Naive thymus-derived CD4-positive, alpha-beta T cell (primary cell): ENCODE measurements at regions not wholly inside any gene's neighbourhood (a gene's known extent, or its start where the extent isn't known, plus 50 kb on each side); places are given as distances from the start of the nearest gene placed in this dataset.

Experiments used
- ATAC-seq: fragments of 150-1000 bp; cut with Tn5 transposase; 2 replicates; pipeline ENCODE4 v1.10.0; 2021; ENCODE audit warnings: mild to moderate bottlenecking, moderate library complexity
- CTCF ChIA-PET: fragments of 350-600 bp; sonication (Branson Sonifier 250); formaldehyde crosslinking; loops from one replicate; lab custom pipeline; 2021; ENCODE audit warnings: antibody characterized with exemption; lab: Charles Lee
- POLR2A ChIA-PET: fragments of 350-600 bp; sonication (Branson Sonifier 250); formaldehyde crosslinking; loops from one replicate; lab custom pipeline; 2021; ENCODE audit warnings: antibody characterized with exemption, inconsistent platforms; lab: Charles Lee
- DNase-seq, 9 donors: peaks; one replicate each; pipeline versions ENCODE4 v3.0.0 to v3.0.0-alpha.2; 2020 to 2022; ENCODE audit warnings: mixed read lengths in 1 of 9
- H3K27ac ChIP-seq: one replicate; pipeline ENCODE4 v1.7.0; 2013; ENCODE audit warnings: mild to moderate bottlenecking, low read depth, low read length, moderate library complexity
- H3K27me3 ChIP-seq, 2 donors: one replicate each; pipeline ENCODE4 v1.7.0; 2013; ENCODE audit warnings: low read length in 2 of 2, mild to moderate bottlenecking in 2 of 2, moderate library complexity in 2 of 2; ENCODE audit not compliant: control insufficient read depth in 2 of 2, insufficient read depth in 2 of 2
- H3K36me3 ChIP-seq, 3 experiments: 1 replicate in 2 of 3; 2 replicates in 1 of 3; pipeline ENCODE4 v1.7.0; 2013; ENCODE audit warnings: low read length in 3 of 3, mild to moderate bottlenecking in 3 of 3, moderate library complexity in 1 of 3; ENCODE audit not compliant: insufficient read depth in 3 of 3, control insufficient read depth in 2 of 3
- H3K4me1 ChIP-seq, 2 donors: one replicate each; pipeline ENCODE4 v1.7.0; 2013; ENCODE audit warnings: low read length in 2 of 2, mild to moderate bottlenecking in 2 of 2, moderate library complexity in 1 of 2; ENCODE audit not compliant: control insufficient read depth in 2 of 2, insufficient read depth in 2 of 2
- H3K4me3 ChIP-seq: 2 replicates; pipeline ENCODE4 v1.7.0; 2013; ENCODE audit warnings: mild to moderate bottlenecking, low read length
- H3K9me3 ChIP-seq, 3 experiments: 1 replicate in 2 of 3; 2 replicates in 1 of 3; pipeline ENCODE4 v1.7.0; 2013; ENCODE audit warnings: low read length in 3 of 3; ENCODE audit not compliant: control insufficient read depth in 2 of 3
- H3K27ac Mint-ChIP-seq, 9 donors: one replicate each; pipeline ENCODE4 v1.8.0; 2020 to 2022; ENCODE audit warnings: mixed read lengths in 9 of 9, mild to moderate bottlenecking in 8 of 9, moderate library complexity in 5 of 9, inconsistent platforms in 2 of 9
- H3K27me3 Mint-ChIP-seq, 5 donors: one replicate each; pipeline ENCODE4 v1.8.0; 2021 to 2022; ENCODE audit warnings: mixed read lengths in 5 of 5, mild to moderate bottlenecking in 1 of 5
- H3K36me3 Mint-ChIP-seq, 5 donors: one replicate each; pipeline ENCODE4 v1.8.0; 2020 to 2022; ENCODE audit warnings: mixed read lengths in 5 of 5, mild to moderate bottlenecking in 3 of 5, inconsistent platforms in 1 of 5
- H3K4me1 Mint-ChIP-seq, 7 donors: one replicate each; pipeline ENCODE4 v1.8.0; 2020 to 2022; ENCODE audit warnings: mixed read lengths in 7 of 7, mild to moderate bottlenecking in 3 of 7, inconsistent platforms in 1 of 7
- H3K4me3 Mint-ChIP-seq, 10 donors: one replicate each; pipeline ENCODE4 v1.8.0; 2020 to 2022; ENCODE audit warnings: mild to moderate bottlenecking in 10 of 10, mixed read lengths in 10 of 10, moderate library complexity in 6 of 10, inconsistent platforms in 2 of 10
- H3K9me3 Mint-ChIP-seq, 11 donors: one replicate each; pipeline ENCODE4 v1.8.0; 2020 to 2022; ENCODE audit warnings: mixed read lengths in 11 of 11, mild to moderate bottlenecking in 4 of 11, inconsistent platforms in 1 of 11, moderate library complexity in 1 of 11
- intact Hi-C, 2 donors: fragments of 100-400 bp; cut with micrococcal nuclease; formaldehyde crosslinking; loops; one replicate each; pipeline ENCODE4 v1.15.1; 2023

- Mint-ChIP-seq H3K4me3 (no peak overlapping the region), H3K4me1 (no peaks in the 10 kb centered on the region), H3K9me3 (peaks cover 0 to 4% (median 2%) of the 10 kb centered on the region in 11 donors), H3K27me3 (peaks cover 0 to 1% (median 0%) of the 10 kb centered on the region in 5 donors), H3K36me3 (peaks cover 0 to 6% (median 3%) of the 10 kb centered on the region in 5 donors), H3K27ac (no peak overlapping the region)
- Histone ChIP-seq H3K36me3 (no peaks in the 10 kb centered on the region), H3K9me3 (no peaks in the 10 kb centered on the region), H3K4me3 (no peak overlapping the region), H3K27me3 (no peaks in the 10 kb centered on the region), H3K4me1 (no peaks in the 10 kb centered on the region), H3K27ac (no peak overlapping the region)
- CTCF ChIA-PET, result no interaction called here
- POLR2A ChIA-PET, result interaction anchor here (0.6 to 0.7 kb wide), 2 partner anchors 56 to 1345 kb away, joined by 3 read pairs; no protein-coding TSS in a partner anchor
- intact Hi-C loops, result no loop called here
- ATAC-seq (no peak), DNase-seq (no peak)
Measured at GRCh38 chr6:45727819-45728449, 287.7 kb downstream of the CLIC5 start.

- peaks cover 0 to 5% (median 0%) of the 10 kb centered on the region in 5 donors for H3K27me3 Mint-ChIP-seq
- no peak overlapping the region for H3K4me3 Mint-ChIP-seq
- Histone ChIP-seq H3K4me3 (no peak overlapping the region), H3K27ac (no peak overlapping the region), H3K9me3 (no peaks in the 10 kb centered on the region), H3K36me3 (no peaks in the 10 kb centered on the region), H3K27me3 (no peaks in the 10 kb centered on the region), H3K4me1 (no peaks in the 10 kb centered on the region)
- H3K27ac Mint-ChIP-seq, result no peak overlapping the region
- ChIA-PET CTCF (no interaction called here), POLR2A (interaction anchor here (0.6 to 0.7 kb wide), 2 partner anchors 57 to 1344 kb away, joined by 3 read pairs; no protein-coding TSS in a partner anchor)
- H3K36me3 Mint-ChIP-seq, result peaks cover 0 to 8% (median 6%) of the 10 kb centered on the region in 5 donors
- ATAC-seq, result no peak
- intact Hi-C loops, result no loop called here
- DNase-seq, result no peak
- H3K4me1 Mint-ChIP-seq, result no peaks in the 10 kb centered on the region
- peaks cover 0 to 8% (median 5%) of the 10 kb centered on the region in 11 donors for H3K9me3 Mint-ChIP-seq
Measured at GRCh38 chr6:45727228-45727627, 288.4 kb downstream of the CLIC5 start.

GRCh38 chr6:45726444-45726843 is 289.2 kb downstream of the CLIC5 start:
- peak overlapping the region in 1 of 10 donors; percentile 8 for H3K4me3 Mint-ChIP-seq
- ChIA-PET CTCF (no interaction called here), POLR2A (no interaction called here)

GRCh38 chr6:45724511-45724910 is 291.1 kb downstream of the CLIC5 start:
- H3K4me3 Mint-ChIP-seq, result no peak overlapping the region
- no peak overlapping the region for H3K27ac Mint-ChIP-seq
- DNase-seq, result no peak
- peaks cover 0 to 8% (median 5%) of the 10 kb centered on the region in 11 donors for H3K9me3 Mint-ChIP-seq
- no peaks in the 10 kb centered on the region for H3K27me3 ChIP-seq
- CTCF ChIA-PET, result interaction anchor here (1.6 kb wide), 1 partner anchor 10 kb away, joined by 5 read pairs; no protein-coding TSS in a partner anchor
- H3K4me1 Mint-ChIP-seq, result no peaks in the 10 kb centered on the region
- no peaks in the 10 kb centered on the region for H3K9me3 ChIP-seq
- H3K27me3 Mint-ChIP-seq, result peaks cover 0 to 5% (median 0%) of the 10 kb centered on the region in 5 donors
- no peaks in the 10 kb centered on the region for H3K4me1 ChIP-seq
- intact Hi-C loops, result no loop called here
- no peak overlapping the region for H3K4me3 ChIP-seq
- H3K27ac ChIP-seq, result no peak overlapping the region
- POLR2A ChIA-PET, result no interaction called here
- H3K36me3 Mint-ChIP-seq, result peaks cover 0 to 8% (median 6%) of the 10 kb centered on the region in 5 donors
- no peak for ATAC-seq
- no peaks in the 10 kb centered on the region for H3K36me3 ChIP-seq

More at GRCh38 chr6:45726444-45726843, 289.2 kb downstream of the CLIC5 start:
- Histone ChIP-seq H3K4me1 (no peaks in the 10 kb centered on the region), H3K36me3 (no peaks in the 10 kb centered on the region), H3K27ac (no peak overlapping the region), H3K9me3 (no peaks in the 10 kb centered on the region), H3K27me3 (no peaks in the 10 kb centered on the region), H3K4me3 (no peak overlapping the region)
- Mint-ChIP-seq H3K4me1 (no peaks in the 10 kb centered on the region), H3K27me3 (peaks cover 0 to 5% (median 0%) of the 10 kb centered on the region in 5 donors), H3K36me3 (peaks cover 0 to 8% (median 6%) of the 10 kb centered on the region in 5 donors), H3K27ac (no peak overlapping the region), H3K9me3 (peaks cover 0 to 8% (median 5%) of the 10 kb centered on the region in 11 donors)
- no peak for DNase-seq
- intact Hi-C loops, result no loop called here
- ATAC-seq, result no peak

GRCh38 chr6:45724027-45724426 is 291.6 kb downstream of the CLIC5 start:
- no peak for ATAC-seq
- POLR2A ChIA-PET, result no interaction called here
- peaks cover 0 to 8% (median 5%) of the 10 kb centered on the region in 11 donors for H3K9me3 Mint-ChIP-seq
- Histone ChIP-seq H3K4me3 (no peak overlapping the region), H3K4me1 (no peaks in the 10 kb centered on the region), H3K27me3 (no peaks in the 10 kb centered on the region), H3K36me3 (no peaks in the 10 kb centered on the region), H3K9me3 (no peaks in the 10 kb centered on the region), H3K27ac (no peak overlapping the region)
- no peak for DNase-seq
- CTCF ChIA-PET, result interaction anchor here (1.6 kb wide), 1 partner anchor 9 kb away, joined by 5 read pairs; no protein-coding TSS in a partner anchor
- no peak overlapping the region for H3K27ac Mint-ChIP-seq
- peaks cover 0 to 2% (median 0%) of the 10 kb centered on the region in 7 donors for H3K4me1 Mint-ChIP-seq
- intact Hi-C loops, result no loop called here
- peaks cover 0 to 5% (median 0%) of the 10 kb centered on the region in 5 donors for H3K27me3 Mint-ChIP-seq
- peaks cover 0 to 8% (median 6%) of the 10 kb centered on the region in 5 donors for H3K36me3 Mint-ChIP-seq
- no peak overlapping the region for H3K4me3 Mint-ChIP-seq

- no peak for DNase-seq
- Histone ChIP-seq H3K4me3 (no peak overlapping the region), H3K36me3 (no peaks in the 10 kb centered on the region), H3K27me3 (no peaks in the 10 kb centered on the region), H3K4me1 (no peaks in the 10 kb centered on the region), H3K27ac (no peak overlapping the region), H3K9me3 (no peaks in the 10 kb centered on the region)
- Mint-ChIP-seq H3K36me3 (peaks cover 0 to 8% (median 6%) of the 10 kb centered on the region in 5 donors), H3K4me1 (peaks cover 0 to 2% (median 0%) of the 10 kb centered on the region in 7 donors), H3K9me3 (peaks cover 0 to 8% (median 5%) of the 10 kb centered on the region in 11 donors), H3K27ac (no peak overlapping the region), H3K27me3 (peaks cover 0 to 5% (median 0%) of the 10 kb centered on the region in 5 donors), H3K4me3 (no peak overlapping the region)
- ChIA-PET POLR2A (interaction anchor here (0.8 kb wide), 1 partner anchor 8 kb away, joined by 3 read pairs; no protein-coding TSS in a partner anchor), CTCF (no interaction called here)
- intact Hi-C loops, result no loop called here
- ATAC-seq, result no peak
Measured at GRCh38 chr6:45722876-45723275, 292.8 kb downstream of the CLIC5 start.
